ENCODE measurements at regions not wholly inside any gene's neighbourhood (a gene's known extent, or its start where the extent isn't known, plus 50 kb on each side); places are given as distances from the start of the nearest gene placed in this dataset.

GRCh38 chr3:18744472-18744871 is 319.3 kb upstream of the SATB1 start:
- 90% methylated on average over 1 of the region's 1 CpG; no CpG with 5 or more reads in 1 of the 2 experiments for WGBS, 2 experiments (ENCODE audit: extremely low coverage in 1 of 2, insufficient coverage in 1 of 2, insufficient read length in 1 of 2, insufficient replicate concordance in 2 of 2, low coverage in 1 of 2, low lambda C conversion rate in 2 of 2, missing lambda C conversion rate in 1 of 2)
- Histone ChIP-seq H3K36me3 (ENCODE audit: control insufficient read depth in 2 of 4, insufficient read depth in 4 of 4, low read length in 3 of 4) (no peaks in the 10 kb centered on the region), H3K9ac (replicated peaks in 1 of 4; ENCODE audit: extremely low read depth in 1 of 4, low read depth in 3 of 4, low read length in 3 of 4) (no peak overlapping the region), H3K79me2 (ENCODE audit: control insufficient read depth in 1 of 2, insufficient read depth in 2 of 2, low read length in 2 of 2) (no peaks in the 10 kb centered on the region), H2AK5ac (ENCODE audit: low read depth, low read length) (no peak overlapping the region), H3K79me1 (ENCODE audit: low read depth, low read length) (no peaks in the 10 kb centered on the region), H3K4ac (replicated peaks; ENCODE audit: insufficient read length, low read depth, low read length) (no peak overlapping the region), H3K23ac (ENCODE audit: insufficient read length) (no peak overlapping the region), H3K4me2 (ENCODE audit: insufficient read depth in 1 of 2, low read depth in 2 of 2, low read length in 2 of 2) (no peak overlapping the region), H4K5ac (ENCODE audit: insufficient read length, low read depth, low read length) (no peak overlapping the region), H2BK12ac (ENCODE audit: low read depth, low read length) (no peak overlapping the region), H2BK15ac (ENCODE audit: low read length) (no peak overlapping the region), H3K9me3 (ENCODE audit: insufficient read depth in 2 of 2, low read depth in 1 of 2, low read length in 1 of 2) (no peaks in the 10 kb centered on the region), H4K20me1 (replicated peaks in 1 of 2; ENCODE audit: control insufficient read depth in 1 of 2, insufficient read depth in 2 of 2, low read length in 2 of 2) (no peaks in the 10 kb centered on the region), H3K23me2 (ENCODE audit: low read depth, low read length) (no peaks in the 10 kb centered on the region), H2BK5ac (ENCODE audit: low read depth, low read length) (no peak overlapping the region), H4K91ac (replicated peaks; ENCODE audit: insufficient read length, low read length) (no peak overlapping the region), H4K8ac (ENCODE audit: extremely low read depth, insufficient read depth, low read length) (no peak overlapping the region), H3K4me1 (replicated peaks in 1 of 4; ENCODE audit: control insufficient read depth in 3 of 4, insufficient read depth in 4 of 4, low read length in 3 of 4) (no peaks in the 10 kb centered on the region), H3K56ac (replicated peaks; ENCODE audit: insufficient read length, low read depth, low read length) (no peak overlapping the region), H3K4me3 (ENCODE audit: extremely low read depth in 1 of 4, insufficient read depth in 2 of 4, low read depth in 3 of 4, low read length in 4 of 4) (no peak overlapping the region), H2BK20ac (ENCODE audit: low read length) (no peak overlapping the region), H3K18ac (ENCODE audit: extremely low read depth, low read length) (no peak overlapping the region), H2AFZ (ENCODE audit: low read length) (no peak overlapping the region), H3K27ac (ENCODE audit: low read depth, low read length) (no peak overlapping the region), H3K27me3 (replicated peaks in 1 of 4; ENCODE audit: control insufficient read depth in 3 of 4, extremely low read depth in 1 of 4, insufficient read depth in 3 of 4, low read length in 3 of 4) (no peaks in the 10 kb centered on the region), H2BK120ac (replicated peaks; ENCODE audit: low read depth, low read length) (no peak overlapping the region), H3K14ac (ENCODE audit: insufficient read length) (no peak overlapping the region)
- ChIA-PET POLR2A (ENCODE audit: partially characterized antibody) (no interaction called here), CTCF (ENCODE audit: partially characterized antibody) (interaction anchor here (1.1 to 1.2 kb wide), 2 partner anchors 8 to 14 kb away, joined by 3 to 4 read pairs; no protein-coding TSS in a partner anchor)
- no peak for FAIRE-seq
- no peak for TF ChIP-seq HDAC6 (IDR thresholded peaks at IDR 0.05; ENCODE audit: low read depth, low read length)
- TF ChIP-seq PHF8 (conservative IDR thresholded peaks at IDR 0.05; ENCODE audit: low read depth, low read length), result no peak
- TF ChIP-seq CHD1 (IDR thresholded peaks at IDR 0.05; ENCODE audit: low read depth, low read length), result no peak
- no peak for TF ChIP-seq CEBPB (IDR thresholded peaks at IDR 0.05; ENCODE audit: low read depth, low read length)
- TF ChIP-seq CHD2 (IDR thresholded peaks at IDR 0.05; ENCODE audit: low read length), result no peak
- no peak for DNase-seq (ENCODE audit: low read depth in 1 of 2, low spot score in 2 of 2)

Data from H1 (cell line).